Left lung (tissue), 4 donors: ENCODE measurements at regions not wholly inside any gene's neighbourhood (a gene's known extent, or its start where the extent isn't known, plus 50 kb on each side); places are given as distances from the start of the nearest gene placed in this dataset.

Experiments
- ATAC-seq: fragments of 200-7000 bp; cut with Tn5 transposase; one replicate; pipeline ENCODE4 v1.9.1; 2020; ENCODE audit warnings: moderate library complexity
- DNase-seq, 4 donors: peaks; one replicate each; pipeline ENCODE4 v3.0.0-alpha.2; 2013 to 2020
- H3K27ac ChIP-seq, 2 donors: fragments of 200-600 bp; sonication (generic) in 1 of 2; one replicate each; pipeline versions ENCODE4 v1.5.0 to v1.8.0; 2020 to 2021
- H3K27me3 ChIP-seq, 2 donors: fragments of 200-600 bp; sonication (generic) in 1 of 2; one replicate each; pipeline versions ENCODE4 v1.5.0 to v1.8.0; 2020 to 2021
- H3K36me3 ChIP-seq, 2 donors: fragments of 200-600 bp; sonication (generic) in 1 of 2; one replicate each; pipeline versions ENCODE4 v1.5.0 to v1.8.0; 2020 to 2021
- H3K4me1 ChIP-seq, 2 donors: fragments of 200-600 bp; one replicate each; pipeline ENCODE4 v1.8.0; 2021
- H3K4me3 ChIP-seq, 2 donors: fragments of 200-600 bp; sonication (generic) in 1 of 2; one replicate each; pipeline versions ENCODE4 v1.5.0 to v1.8.0; 2020 to 2021; ENCODE audit warnings: mild to moderate bottlenecking in 1 of 2
- H3K9me3 ChIP-seq, 2 donors: fragments of 200-600 bp; sonication (generic) in 1 of 2; one replicate each; pipeline versions ENCODE4 v1.5.0 to v1.8.0; 2020 to 2021
- intact Hi-C, 2 donors: fragments of 100-400 bp; cut with DNase I; formaldehyde crosslinking; loops; one replicate each; pipeline versions ENCODE4 v1.11.2 to v1.14.2; 2022
- TF ChIP-seq, protein P1 (sequence below), 2 donors: fragments of 200-600 bp; sonication (generic) in 1 of 2; IDR thresholded peaks; one replicate each; pipeline versions ENCODE4 v1.5.0 to v1.8.0; 2021; ENCODE audit warnings: antibody characterized with exemption in 2 of 2
- donor health status: DM: no; HTN: yes; CAD: no.
- donor health status: DM: no; HTN: no; CAD: no.

DNA sequence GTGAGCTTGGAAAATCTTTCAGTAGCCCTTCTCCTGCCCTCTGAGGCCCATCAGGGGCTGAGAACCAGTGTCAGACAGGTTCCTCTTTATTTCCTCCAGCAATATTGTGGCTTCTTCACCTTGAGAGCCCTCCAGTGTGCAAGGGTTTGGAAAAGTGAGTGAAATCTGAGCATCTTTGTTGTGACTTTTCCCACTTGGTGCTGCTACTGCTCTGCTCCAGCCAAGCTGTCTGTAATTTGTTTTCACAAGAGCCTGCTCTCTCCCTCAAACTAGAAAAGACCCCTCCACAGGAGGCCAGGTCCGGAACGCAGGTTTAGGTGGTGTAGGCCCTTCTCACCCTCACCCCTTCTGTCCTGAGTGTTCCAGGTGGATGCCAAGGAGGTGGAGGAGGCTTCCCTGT lies 57.4 kb upstream of the SPRY4 start:
- TF ChIP-seq, protein P1, sequence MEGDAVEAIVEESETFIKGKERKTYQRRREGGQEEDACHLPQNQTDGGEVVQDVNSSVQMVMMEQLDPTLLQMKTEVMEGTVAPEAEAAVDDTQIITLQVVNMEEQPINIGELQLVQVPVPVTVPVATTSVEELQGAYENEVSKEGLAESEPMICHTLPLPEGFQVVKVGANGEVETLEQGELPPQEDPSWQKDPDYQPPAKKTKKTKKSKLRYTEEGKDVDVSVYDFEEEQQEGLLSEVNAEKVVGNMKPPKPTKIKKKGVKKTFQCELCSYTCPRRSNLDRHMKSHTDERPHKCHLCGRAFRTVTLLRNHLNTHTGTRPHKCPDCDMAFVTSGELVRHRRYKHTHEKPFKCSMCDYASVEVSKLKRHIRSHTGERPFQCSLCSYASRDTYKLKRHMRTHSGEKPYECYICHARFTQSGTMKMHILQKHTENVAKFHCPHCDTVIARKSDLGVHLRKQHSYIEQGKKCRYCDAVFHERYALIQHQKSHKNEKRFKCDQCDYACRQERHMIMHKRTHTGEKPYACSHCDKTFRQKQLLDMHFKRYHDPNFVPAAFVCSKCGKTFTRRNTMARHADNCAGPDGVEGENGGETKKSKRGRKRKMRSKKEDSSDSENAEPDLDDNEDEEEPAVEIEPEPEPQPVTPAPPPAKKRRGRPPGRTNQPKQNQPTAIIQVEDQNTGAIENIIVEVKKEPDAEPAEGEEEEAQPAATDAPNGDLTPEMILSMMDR (IDR thresholded peaks at IDR 0.05), result no peak
- ATAC-seq (no peak), DNase-seq (no peak)
- H3K9me3 ChIP-seq, result no peaks in the 10 kb centered on the region
- H3K36me3 ChIP-seq, result no peaks in the 10 kb centered on the region
- intact Hi-C loops, result no loop called here
- peaks cover 4 to 10% of the 10 kb centered on the region in 2 donors for H3K4me1 ChIP-seq
- H3K27ac ChIP-seq, result no peak overlapping the region
- H3K27me3 ChIP-seq, result no peaks in the 10 kb centered on the region
- H3K4me3 ChIP-seq, result no peak overlapping the region

DNA sequence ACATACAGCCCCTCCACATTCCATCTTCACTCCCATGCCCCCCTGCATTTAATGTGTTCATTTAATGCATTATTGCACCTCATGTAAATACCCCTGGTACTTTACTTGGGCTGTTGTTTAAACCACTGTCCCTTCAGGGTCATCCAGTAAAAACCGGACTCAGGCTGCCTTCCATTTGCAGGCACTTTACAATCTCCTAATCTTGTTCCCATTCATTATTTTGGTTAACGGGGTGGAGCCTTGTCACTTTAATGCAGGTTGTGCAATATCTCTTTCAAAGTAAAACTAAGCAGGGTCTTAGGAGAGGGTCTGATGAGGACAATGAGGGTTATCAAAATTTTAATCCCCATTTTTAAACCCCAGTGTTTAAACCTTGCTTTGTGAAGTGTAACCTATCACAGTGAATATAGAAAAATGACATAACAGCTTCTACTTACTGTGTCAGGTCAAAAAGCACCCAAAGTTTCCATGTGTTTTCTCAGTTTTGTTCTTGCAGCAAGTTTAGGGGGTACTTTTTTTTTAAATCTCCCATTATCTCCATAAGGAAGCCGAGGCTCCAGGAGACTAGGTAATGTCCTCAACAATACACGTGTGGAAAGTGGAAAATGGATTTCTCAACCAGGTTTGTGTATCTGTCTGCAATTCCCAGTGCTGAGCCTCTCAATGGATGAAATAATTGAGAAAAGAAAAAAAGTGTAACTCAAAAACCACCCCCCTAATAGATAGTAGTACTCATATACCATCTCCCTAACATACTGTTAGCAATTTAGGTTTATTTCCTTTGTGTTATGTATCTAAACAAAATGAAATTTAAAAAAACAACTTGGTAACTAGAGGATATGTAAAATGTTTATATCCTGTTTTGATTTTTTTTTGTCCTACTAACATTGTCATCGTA lies 54.2 kb upstream of the SPRY4 start:
- no peaks in the 10 kb centered on the region for H3K9me3 ChIP-seq
- H3K4me1 ChIP-seq, result no peaks in the 10 kb centered on the region
- no peak for ATAC-seq
- H3K27ac ChIP-seq, result no peak overlapping the region
- no peaks in the 10 kb centered on the region for H3K36me3 ChIP-seq
- intact Hi-C loops, result no loop called here
- no peak overlapping the region for H3K4me3 ChIP-seq
- TF ChIP-seq, protein P1 (IDR thresholded peaks at IDR 0.05), result no peak
- DNase-seq, result no peak
- no peaks in the 10 kb centered on the region for H3K27me3 ChIP-seq

DNA sequence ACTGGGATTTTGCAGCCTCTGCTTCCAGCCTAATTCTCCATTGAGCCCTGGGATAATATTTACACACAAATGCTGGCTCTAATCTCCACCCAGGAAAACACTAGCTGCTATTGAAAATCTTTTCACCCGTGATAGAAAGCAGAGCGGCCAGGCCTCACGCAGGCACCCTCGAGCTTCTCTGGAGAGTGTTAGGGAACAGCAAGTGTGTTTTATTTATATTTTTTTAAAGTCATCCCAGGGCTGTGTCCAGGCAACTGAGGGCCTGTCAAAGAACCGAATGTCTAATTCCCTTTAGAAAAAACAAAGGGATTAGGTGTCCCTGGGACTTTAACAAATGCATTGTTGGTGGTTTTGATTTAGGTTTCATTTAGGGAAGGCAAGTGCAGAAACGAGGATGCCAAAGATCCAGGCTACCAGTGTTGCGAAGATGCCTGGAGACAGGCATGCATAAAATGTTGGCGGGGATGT lies 51.2 kb upstream of the SPRY4 start:
- DNase-seq (no peak), ATAC-seq (no peak)
- no peaks in the 10 kb centered on the region for H3K9me3 ChIP-seq
- no peak overlapping the region for H3K27ac ChIP-seq
- no peak overlapping the region for H3K4me3 ChIP-seq
- no peaks in the 10 kb centered on the region for H3K4me1 ChIP-seq
- H3K36me3 ChIP-seq, result no peaks in the 10 kb centered on the region
- intact Hi-C loops, result no loop called here
- no peaks in the 10 kb centered on the region for H3K27me3 ChIP-seq
- TF ChIP-seq, protein P1 (IDR thresholded peaks at IDR 0.05), result no peak
